ENCODE measurements at regions not wholly inside any gene's neighbourhood (a gene's known extent, or its start where the extent isn't known, plus 50 kb on each side); places are given as distances from the start of the nearest gene placed in this dataset.

GRCh38 chr10:31615129-31615528 lies 296.1 kb downstream of the ZEB1 start:
- Histone ChIP-seq H3K36me3 (ENCODE audit: insufficient read depth, low read length) (no peaks in the 10 kb centered on the region), H3K27ac (ENCODE audit: low read length) (no peak overlapping the region), H3K4me3 (ENCODE audit: low read depth in 1 of 2, low read length in 2 of 2) (no peak overlapping the region), H3K4me2 (ENCODE audit: insufficient read depth, low read length) (no peak overlapping the region), H4K20me1 (ENCODE audit: insufficient read depth, low read length) (no peaks in the 10 kb centered on the region), H3K27me3 (ENCODE audit: insufficient read depth, low read length, poor library complexity) (no peaks in the 10 kb centered on the region), H3K4me1 (ENCODE audit: insufficient read depth, low read length) (no peaks in the 10 kb centered on the region), H3K9me3 (ENCODE audit: insufficient read depth, low read length, severe bottlenecking) (no peaks in the 10 kb centered on the region), H3K79me2 (ENCODE audit: insufficient read depth, low read length) (no peaks in the 10 kb centered on the region), H3K9ac (ENCODE audit: low read depth, low read length) (no peak overlapping the region), H2AFZ (ENCODE audit: low read depth, low read length) (no peak overlapping the region)
- TF ChIP-seq CTCF (IDR thresholded peaks at IDR 0.05; ENCODE audit: borderline replicate concordance, extremely low read depth, low read length, poor library complexity, severe bottlenecking) (no peak), EZH2 (IDR thresholded peaks at IDR 0.05; ENCODE audit: borderline replicate concordance, low read depth, low read length, severe bottlenecking) (no peak)
- no peak for ATAC-seq (ENCODE audit: insufficient read depth, low read depth)
- no peak for DNase-seq

- H3K27me3 ChIP-seq (ENCODE audit: insufficient read depth, low read length, poor library complexity): no peaks in the 10 kb centered on the region
- ATAC-seq (ENCODE audit: insufficient read depth, low read depth) (no peak), DNase-seq (no peak)
- no peak overlapping the region for H3K27ac ChIP-seq (ENCODE audit: low read length)
- no peaks in the 10 kb centered on the region for H3K4me1 ChIP-seq (ENCODE audit: insufficient read depth, low read length)
- TF ChIP-seq CTCF (IDR thresholded peaks at IDR 0.05; ENCODE audit: borderline replicate concordance, extremely low read depth, low read length, poor library complexity, severe bottlenecking) (no peak), EZH2 (IDR thresholded peaks at IDR 0.05; ENCODE audit: borderline replicate concordance, low read depth, low read length, severe bottlenecking) (no peak)
- H3K36me3 ChIP-seq (ENCODE audit: insufficient read depth, low read length): no peaks in the 10 kb centered on the region
- no peaks in the 10 kb centered on the region for H4K20me1 ChIP-seq (ENCODE audit: insufficient read depth, low read length)
- H3K4me2 ChIP-seq (ENCODE audit: insufficient read depth, low read length): no peak overlapping the region
- no peaks in the 10 kb centered on the region for H3K9me3 ChIP-seq (ENCODE audit: insufficient read depth, low read length, severe bottlenecking)
- H3K4me3 ChIP-seq (ENCODE audit: low read depth in 1 of 2, low read length in 2 of 2): no peak overlapping the region
- H2AFZ ChIP-seq (ENCODE audit: low read depth, low read length): no peak overlapping the region
- no peak overlapping the region for H3K9ac ChIP-seq (ENCODE audit: low read depth, low read length)
- H3K79me2 ChIP-seq (ENCODE audit: insufficient read depth, low read length): no peaks in the 10 kb centered on the region
Observed at GRCh38 chr10:31614611-31615010, 295.6 kb downstream of the ZEB1 start.

GRCh38 chr10:31612082-31612481 lies 293.1 kb downstream of the ZEB1 start:
- H3K27ac ChIP-seq (ENCODE audit: low read length): no peak overlapping the region
- H3K4me1 ChIP-seq (ENCODE audit: insufficient read depth, low read length): no peaks in the 10 kb centered on the region
- H3K27me3 ChIP-seq (ENCODE audit: insufficient read depth, low read length, poor library complexity): no peaks in the 10 kb centered on the region
- TF ChIP-seq EZH2 (IDR thresholded peaks at IDR 0.05; ENCODE audit: borderline replicate concordance, low read depth, low read length, severe bottlenecking): no peak
- no peak for TF ChIP-seq CTCF (IDR thresholded peaks at IDR 0.05; ENCODE audit: borderline replicate concordance, extremely low read depth, low read length, poor library complexity, severe bottlenecking)
- no peak overlapping the region for H3K4me3 ChIP-seq (ENCODE audit: low read depth in 1 of 2, low read length in 2 of 2)
- H4K20me1 ChIP-seq (ENCODE audit: insufficient read depth, low read length): no peaks in the 10 kb centered on the region
- H2AFZ ChIP-seq (ENCODE audit: low read depth, low read length): no peak overlapping the region
- H3K9ac ChIP-seq (ENCODE audit: low read depth, low read length): no peak overlapping the region
- H3K36me3 ChIP-seq (ENCODE audit: insufficient read depth, low read length): no peaks in the 10 kb centered on the region
- no peaks in the 10 kb centered on the region for H3K9me3 ChIP-seq (ENCODE audit: insufficient read depth, low read length, severe bottlenecking)
- no peak overlapping the region for H3K4me2 ChIP-seq (ENCODE audit: insufficient read depth, low read length)
- no peaks in the 10 kb centered on the region for H3K79me2 ChIP-seq (ENCODE audit: insufficient read depth, low read length)
- ATAC-seq (ENCODE audit: insufficient read depth, low read depth): no peak
- no peak for DNase-seq

GRCh38 chr10:31611161-31611560 lies 292.1 kb downstream of the ZEB1 start:
- Histone ChIP-seq H2AFZ (ENCODE audit: low read depth, low read length) (no peak overlapping the region), H4K20me1 (ENCODE audit: insufficient read depth, low read length) (no peaks in the 10 kb centered on the region), H3K4me2 (ENCODE audit: insufficient read depth, low read length) (no peak overlapping the region), H3K9ac (ENCODE audit: low read depth, low read length) (no peak overlapping the region), H3K4me3 (ENCODE audit: low read depth in 1 of 2, low read length in 2 of 2) (no peak overlapping the region), H3K79me2 (ENCODE audit: insufficient read depth, low read length) (no peaks in the 10 kb centered on the region), H3K4me1 (ENCODE audit: insufficient read depth, low read length) (no peaks in the 10 kb centered on the region), H3K36me3 (ENCODE audit: insufficient read depth, low read length) (no peaks in the 10 kb centered on the region), H3K27me3 (ENCODE audit: insufficient read depth, low read length, poor library complexity) (no peaks in the 10 kb centered on the region), H3K27ac (ENCODE audit: low read length) (no peak overlapping the region), H3K9me3 (ENCODE audit: insufficient read depth, low read length, severe bottlenecking) (no peaks in the 10 kb centered on the region)
- no peak for DNase-seq
- TF ChIP-seq EZH2 (IDR thresholded peaks at IDR 0.05; ENCODE audit: borderline replicate concordance, low read depth, low read length, severe bottlenecking) (no peak), CTCF (IDR thresholded peaks at IDR 0.05; ENCODE audit: borderline replicate concordance, extremely low read depth, low read length, poor library complexity, severe bottlenecking) (no peak)
- ATAC-seq (ENCODE audit: insufficient read depth, low read depth): no peak
